Karpas-422 (cell line): ENCODE measurements at regions not wholly inside any gene's neighbourhood (a gene's known extent, or its start where the extent isn't known, plus 50 kb on each side); places are given as distances from the start of the nearest gene placed in this dataset.

ENCODE experiments used
- DNase-seq: peaks from one replicate; pipeline ENCODE4 v3.0.0-alpha.2; 2015
- H2AFZ ChIP-seq: fragments of 200-600 bp; sonication (generic); 2 replicates; pipeline ENCODE4 v1.6.1; 2014; ENCODE audit warnings: antibody characterized with exemption, low read length, mixed read lengths
- H3K27ac ChIP-seq: fragments of 200-600 bp; sonication (generic); 2 replicates; pipeline ENCODE4 v1.5.1; 2014; ENCODE audit warnings: mild to moderate bottlenecking, low read length, moderate library complexity
- H3K27me3 ChIP-seq: fragments of 200-600 bp; sonication (generic); 2 replicates; pipeline ENCODE4 v1.6.1; 2014; ENCODE audit warnings: low read length, mixed read lengths
- H3K36me3 ChIP-seq: fragments of 200-600 bp; sonication (generic); 2 replicates; pipeline ENCODE4 v1.6.1; 2014; ENCODE audit warnings: low read length, mixed read lengths; ENCODE audit not compliant: insufficient read depth
- H3K4me1 ChIP-seq: fragments of 200-600 bp; sonication (generic); 2 replicates; pipeline ENCODE4 v1.6.1; 2014; ENCODE audit warnings: mild to moderate bottlenecking, low read length, mixed read lengths
- H3K4me2 ChIP-seq: fragments of 200-600 bp; sonication (generic); 2 replicates; pipeline ENCODE4 v1.6.1; 2014; ENCODE audit warnings: low read length, low read depth, mild to moderate bottlenecking; ENCODE audit not compliant: poor library complexity, severe bottlenecking
- H3K4me3 ChIP-seq: fragments of 200-600 bp; sonication (generic); 2 replicates; pipeline ENCODE4 v1.5.1; 2014; ENCODE audit warnings: mild to moderate bottlenecking, antibody characterized with exemption, low read length, mixed read lengths
- H3K79me2 ChIP-seq: fragments of 200-600 bp; sonication (generic); 2 replicates; pipeline ENCODE4 v1.6.1; 2014; ENCODE audit warnings: mild to moderate bottlenecking, low read length, mixed read lengths
- H3K9ac ChIP-seq: fragments of 200-600 bp; sonication (generic); 2 replicates; pipeline ENCODE4 v1.6.0; 2014; ENCODE audit warnings: low read length
- H3K9me2 ChIP-seq: fragments of 200-600 bp; sonication (generic), shearing (Covaris generic); replicated peaks from 2 replicates; pipeline ENCODE4 v1.6.0; 2014; ENCODE audit warnings: mild to moderate bottlenecking, low read length, moderate library complexity; ENCODE audit not compliant: insufficient read depth
- H3K9me3 ChIP-seq: fragments of 300-700, 200-600 bp; sonication (generic); 2 replicates; pipeline ENCODE4 v1.6.1; 2014; ENCODE audit warnings: low read length, mixed read lengths
- H4K20me1 ChIP-seq: fragments of 200-600 bp; sonication (generic); 2 replicates; pipeline ENCODE4 v1.6.1; 2014; ENCODE audit warnings: mild to moderate bottlenecking, antibody characterized with exemption, low read length, low read depth; ENCODE audit not compliant: insufficient read depth

- Histone ChIP-seq H3K9me3 (no peaks in the 10 kb centered on the region), H3K79me2 (no peaks in the 10 kb centered on the region), H3K4me3 (no peak overlapping the region), H3K36me3 (no peaks in the 10 kb centered on the region), H3K9me2 (no peaks in the 10 kb centered on the region), H3K27ac (no peak overlapping the region), H3K27me3 (no peaks in the 10 kb centered on the region), H3K9ac (no peak overlapping the region), H2AFZ (no peak overlapping the region), H3K4me2 (no peak overlapping the region), H3K4me1 (no peaks in the 10 kb centered on the region), H4K20me1 (no peaks in the 10 kb centered on the region)
- DNase-seq: no peak
These were observed 352.1 kb downstream of the RND3 start for GRCh38 chr2:150135223-150135883.

- Histone ChIP-seq H3K9me2 (no peaks in the 10 kb centered on the region), H3K79me2 (no peaks in the 10 kb centered on the region), H4K20me1 (no peaks in the 10 kb centered on the region), H3K4me1 (no peaks in the 10 kb centered on the region), H3K4me2 (no peak overlapping the region), H3K36me3 (no peaks in the 10 kb centered on the region), H2AFZ (no peak overlapping the region), H3K27ac (no peak overlapping the region), H3K4me3 (no peak overlapping the region), H3K9me3 (no peaks in the 10 kb centered on the region), H3K27me3 (no peaks in the 10 kb centered on the region), H3K9ac (no peak overlapping the region)
- no peak for DNase-seq
These were observed 353.1 kb downstream of the RND3 start for GRCh38 chr2:150134223-150134857.

GRCh38 chr2:150133623-150134022 lies 353.8 kb downstream of the RND3 start:
- Histone ChIP-seq H2AFZ (no peak overlapping the region), H3K9ac (no peak overlapping the region)
- DNase-seq: no peak

GRCh38 chr2:150129921-150130575 lies 357.4 kb downstream of the RND3 start:
- Histone ChIP-seq H3K4me1 (no peaks in the 10 kb centered on the region), H4K20me1 (no peaks in the 10 kb centered on the region), H3K9me3 (no peaks in the 10 kb centered on the region), H3K79me2 (no peaks in the 10 kb centered on the region), H3K27me3 (no peaks in the 10 kb centered on the region), H3K27ac (no peak overlapping the region), H3K9ac (no peak overlapping the region), H2AFZ (no peak overlapping the region), H3K9me2 (no peaks in the 10 kb centered on the region), H3K4me3 (no peak overlapping the region), H3K36me3 (no peaks in the 10 kb centered on the region), H3K4me2 (no peak overlapping the region)
- DNase-seq: no peak

More at GRCh38 chr2:150133623-150134022, 353.8 kb downstream of the RND3 start:
- no peaks in the 10 kb centered on the region for H3K36me3 ChIP-seq
- H3K9me2 ChIP-seq: no peaks in the 10 kb centered on the region
- H3K9me3 ChIP-seq: no peaks in the 10 kb centered on the region
- H3K4me2 ChIP-seq: no peak overlapping the region
- H3K4me1 ChIP-seq: no peaks in the 10 kb centered on the region
- H3K4me3 ChIP-seq: no peak overlapping the region
- no peaks in the 10 kb centered on the region for H3K27me3 ChIP-seq
- no peaks in the 10 kb centered on the region for H3K79me2 ChIP-seq
- no peak overlapping the region for H3K27ac ChIP-seq
- H4K20me1 ChIP-seq: no peaks in the 10 kb centered on the region

GRCh38 chr2:150127995-150128394 lies 359.5 kb downstream of the RND3 start:
- Histone ChIP-seq H4K20me1 (no peaks in the 10 kb centered on the region), H3K4me3 (no peak overlapping the region), H3K27ac (no peak overlapping the region), H3K4me2 (no peak overlapping the region), H2AFZ (no peak overlapping the region), H3K9ac (no peak overlapping the region), H3K36me3 (no peaks in the 10 kb centered on the region), H3K9me3 (no peaks in the 10 kb centered on the region), H3K27me3 (no peaks in the 10 kb centered on the region), H3K79me2 (no peaks in the 10 kb centered on the region), H3K9me2 (no peaks in the 10 kb centered on the region), H3K4me1 (no peaks in the 10 kb centered on the region)
- no peak for DNase-seq

- H3K27me3 ChIP-seq: no peaks in the 10 kb centered on the region
- no peaks in the 10 kb centered on the region for H3K36me3 ChIP-seq
- H3K4me3 ChIP-seq: no peak overlapping the region
- no peaks in the 10 kb centered on the region for H3K9me3 ChIP-seq
- no peaks in the 10 kb centered on the region for H3K4me1 ChIP-seq
- H3K9ac ChIP-seq: no peak overlapping the region
- no peaks in the 10 kb centered on the region for H3K9me2 ChIP-seq
- no peak overlapping the region for H2AFZ ChIP-seq
- no peak for DNase-seq
- no peaks in the 10 kb centered on the region for H4K20me1 ChIP-seq
- H3K79me2 ChIP-seq: no peaks in the 10 kb centered on the region
- no peak overlapping the region for H3K4me2 ChIP-seq
- no peak overlapping the region for H3K27ac ChIP-seq
These were observed 360.0 kb downstream of the RND3 start for GRCh38 chr2:150127346-150127990.

GRCh38 chr2:150126839-150127238 lies 360.6 kb downstream of the RND3 start:
- no peak overlapping the region for H2AFZ ChIP-seq
- H3K4me3 ChIP-seq: no peak overlapping the region
- no peak overlapping the region for H3K4me2 ChIP-seq
- H4K20me1 ChIP-seq: no peaks in the 10 kb centered on the region
- no peak overlapping the region for H3K27ac ChIP-seq
- H3K79me2 ChIP-seq: no peaks in the 10 kb centered on the region
- H3K9me3 ChIP-seq: no peaks in the 10 kb centered on the region
- no peaks in the 10 kb centered on the region for H3K9me2 ChIP-seq
- no peaks in the 10 kb centered on the region for H3K27me3 ChIP-seq
- no peaks in the 10 kb centered on the region for H3K36me3 ChIP-seq
- DNase-seq: no peak
- H3K9ac ChIP-seq: no peak overlapping the region
- H3K4me1 ChIP-seq: no peaks in the 10 kb centered on the region

- H3K4me1 ChIP-seq: no peaks in the 10 kb centered on the region
- H3K4me2 ChIP-seq: no peak overlapping the region
- no peaks in the 10 kb centered on the region for H3K79me2 ChIP-seq
- no peak overlapping the region for H3K27ac ChIP-seq
- no peaks in the 10 kb centered on the region for H3K9me2 ChIP-seq
- H3K36me3 ChIP-seq: no peaks in the 10 kb centered on the region
- H3K4me3 ChIP-seq: no peak overlapping the region
- H3K9me3 ChIP-seq: no peaks in the 10 kb centered on the region
- H2AFZ ChIP-seq: no peak overlapping the region
- no peak for DNase-seq
- H4K20me1 ChIP-seq: no peaks in the 10 kb centered on the region
- no peak overlapping the region for H3K9ac ChIP-seq
- H3K27me3 ChIP-seq: no peaks in the 10 kb centered on the region
These were observed 361.2 kb downstream of the RND3 start for GRCh38 chr2:150126143-150126740.
